WTC11 (cell line): ENCODE measurements at regions not wholly inside any gene's neighbourhood (a gene's known extent, or its start where the extent isn't known, plus 50 kb on each side); places are given as distances from the start of the nearest gene placed in this dataset.

ENCODE experiments used
- ATAC-seq: fragments of 200-7000 bp; cut with Tn5 transposase; 2 replicates; pipeline ENCODE4 v1.10.0; 2021; ENCODE audit warnings: mild to moderate bottlenecking, moderate library complexity
- CTCF ChIA-PET: fragments of 300-600 bp; sonication (Branson Sonifier 250); formaldehyde crosslinking; loops from one replicate; lab custom pipeline; 2021; ENCODE audit warnings: antibody characterized with exemption; lab: Charles Lee
- POLR2A ChIA-PET: fragments of 350-600 bp; sonication (Branson Sonifier 250); formaldehyde crosslinking; loops from one replicate; lab custom pipeline; 2021; ENCODE audit warnings: antibody characterized with exemption; lab: Charles Lee
- DNase-seq: peaks from one replicate; pipeline ENCODE4 v3.0.0; 2021; ENCODE audit warnings: low spot score
- H3K27ac Mint-ChIP-seq: 2 replicates; pipeline ENCODE4 v1.8.0; 2021; ENCODE audit warnings: mixed read lengths
- H3K27me3 Mint-ChIP-seq: 2 replicates; pipeline ENCODE4 v1.8.0; 2021; ENCODE audit warnings: low read depth, mild to moderate bottlenecking, moderate library complexity, mixed read lengths
- H3K36me3 Mint-ChIP-seq: 2 replicates; pipeline ENCODE4 v1.8.0; 2021; ENCODE audit warnings: mixed read lengths
- H3K4me1 Mint-ChIP-seq: 2 replicates; pipeline ENCODE4 v1.8.0; 2022; ENCODE audit warnings: mixed read lengths
- H3K4me3 Mint-ChIP-seq: 2 replicates; pipeline ENCODE4 v1.8.0; 2021; ENCODE audit warnings: mild to moderate bottlenecking, moderate library complexity, mixed read lengths
- H3K9me3 Mint-ChIP-seq: 2 replicates; pipeline ENCODE4 v1.8.0; 2021; ENCODE audit warnings: mixed read lengths
- CREM ChIP-seq: sonication (generic); formaldehyde crosslinking; IDR thresholded peaks from 2 replicates; pipeline ENCODE4 v1.8.1; 2022; ENCODE audit warnings: mild to moderate bottlenecking, missing genetic modification reagents, moderate library complexity
- ETV6 ChIP-seq: sonication (generic); formaldehyde crosslinking; IDR thresholded peaks from 2 replicates; pipeline ENCODE4 v1.8.1; 2022; ENCODE audit warnings: mild to moderate bottlenecking, missing genetic modification reagents
- FOXK1 ChIP-seq: sonication (generic); formaldehyde crosslinking; IDR thresholded peaks from 2 replicates; pipeline ENCODE4 v1.8.0; 2022; ENCODE audit warnings: mild to moderate bottlenecking, moderate library complexity, missing genetic modification reagents
- JAZF1 ChIP-seq: fragments of 250-450 bp; sonication (Bioruptor Pico); IDR thresholded peaks from 2 replicates; pipeline ENCODE4 v1.9.0; 2021; ENCODE audit warnings: moderate library complexity, mild to moderate bottlenecking, inconsistent platforms
- MXD4 ChIP-seq: fragments of 250-450 bp; sonication (Bioruptor Pico); IDR thresholded peaks from 2 replicates; pipeline ENCODE4 v1.8.0; 2021; ENCODE audit warnings: mild to moderate bottlenecking, moderate library complexity, borderline replicate concordance
- NFYB ChIP-seq: sonication (generic); formaldehyde crosslinking; conservative IDR thresholded peaks from 2 replicates; pipeline ENCODE4 v1.8.0; 2022; ENCODE audit warnings: low read depth, missing genetic modification reagents
- SOX15 ChIP-seq: fragments of 250-450 bp; sonication (Bioruptor Pico); IDR thresholded peaks from 2 replicates; pipeline ENCODE4 v1.9.0; 2021; ENCODE audit warnings: mild to moderate bottlenecking
- TCF7 ChIP-seq: sonication (generic); formaldehyde crosslinking; IDR thresholded peaks from 2 replicates; pipeline ENCODE4 v1.8.0; 2022; ENCODE audit warnings: mild to moderate bottlenecking, low read depth, missing genetic modification reagents, moderate library complexity
- TEAD1 ChIP-seq: sonication (generic); formaldehyde crosslinking; IDR thresholded peaks from 2 replicates; pipeline ENCODE4 v1.8.0; 2022; ENCODE audit warnings: mild to moderate bottlenecking, missing genetic modification reagents
- ZNF121 ChIP-seq: sonication (generic); formaldehyde crosslinking; IDR thresholded peaks from 2 replicates; pipeline ENCODE4 v1.8.0; 2023; ENCODE audit warnings: missing genetic modification reagents
- ZNF263 ChIP-seq: sonication (generic); formaldehyde crosslinking; IDR thresholded peaks from 2 replicates; pipeline ENCODE4 v1.8.1; 2022; ENCODE audit warnings: low read depth, mild to moderate bottlenecking, moderate library complexity, missing genetic modification reagents
- ZNF423 ChIP-seq: fragments of 250-450 bp; sonication (Bioruptor Pico); IDR thresholded peaks from 2 replicates; pipeline ENCODE4 v2.1.2; 2022; ENCODE audit warnings: mild to moderate bottlenecking, moderate library complexity
- TF ChIP-seq, protein P1 (sequence below): sonication (generic); formaldehyde crosslinking; IDR thresholded peaks from 2 replicates; pipeline ENCODE4 v1.8.0; 2023; ENCODE audit warnings: mild to moderate bottlenecking, missing genetic modification reagents
- TF ChIP-seq, protein P2 (sequence below): sonication (generic); formaldehyde crosslinking; IDR thresholded peaks from 2 replicates; pipeline ENCODE4 v1.8.1; 2023; ENCODE audit warnings: mild to moderate bottlenecking, moderate library complexity, missing genetic modification reagents
- TF ChIP-seq, protein P3 (sequence below): fragments of 250-450 bp; sonication (Bioruptor Pico); IDR thresholded peaks from 2 replicates; pipeline ENCODE4 v1.9.0; 2021; ENCODE audit warnings: mild to moderate bottlenecking, borderline replicate concordance
- TF ChIP-seq, protein P4 (sequence below): sonication (generic); formaldehyde crosslinking; IDR thresholded peaks from 2 replicates; pipeline ENCODE4 v1.8.0; 2022; ENCODE audit warnings: mild to moderate bottlenecking, missing genetic modification reagents
- TF ChIP-seq, protein P5 (sequence below): sonication (generic); formaldehyde crosslinking; IDR thresholded peaks from 2 replicates; pipeline ENCODE4 v1.8.0; 2022; ENCODE audit warnings: missing genetic modification reagents
- TF ChIP-seq, protein P6 (sequence below): fragments of 250-450 bp; sonication (Bioruptor Pico); IDR thresholded peaks from 2 replicates; pipeline ENCODE4 v1.8.0; 2021; ENCODE audit warnings: mild to moderate bottlenecking

DNA sequence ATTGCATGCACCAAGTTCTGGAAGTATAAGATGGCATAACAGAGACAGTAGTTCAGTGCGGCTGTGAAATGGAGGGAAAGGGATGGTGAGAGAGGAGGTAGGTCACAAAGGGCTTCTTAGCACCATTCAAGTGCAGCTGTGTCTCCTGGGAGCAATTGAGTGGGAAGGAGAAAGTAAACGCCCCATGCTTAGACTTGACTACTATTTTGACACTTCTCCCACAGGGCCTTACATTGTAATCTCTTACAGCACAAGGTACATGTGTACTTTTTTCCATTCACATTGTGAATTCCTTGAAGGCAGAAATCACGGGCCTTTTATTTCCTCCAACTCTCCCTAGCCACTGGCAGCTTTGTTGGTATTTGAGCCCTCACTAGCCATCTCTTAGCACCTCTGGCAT, 239.6 kb upstream of the FOXD3 start (continued):
- TF ChIP-seq, protein P1, sequence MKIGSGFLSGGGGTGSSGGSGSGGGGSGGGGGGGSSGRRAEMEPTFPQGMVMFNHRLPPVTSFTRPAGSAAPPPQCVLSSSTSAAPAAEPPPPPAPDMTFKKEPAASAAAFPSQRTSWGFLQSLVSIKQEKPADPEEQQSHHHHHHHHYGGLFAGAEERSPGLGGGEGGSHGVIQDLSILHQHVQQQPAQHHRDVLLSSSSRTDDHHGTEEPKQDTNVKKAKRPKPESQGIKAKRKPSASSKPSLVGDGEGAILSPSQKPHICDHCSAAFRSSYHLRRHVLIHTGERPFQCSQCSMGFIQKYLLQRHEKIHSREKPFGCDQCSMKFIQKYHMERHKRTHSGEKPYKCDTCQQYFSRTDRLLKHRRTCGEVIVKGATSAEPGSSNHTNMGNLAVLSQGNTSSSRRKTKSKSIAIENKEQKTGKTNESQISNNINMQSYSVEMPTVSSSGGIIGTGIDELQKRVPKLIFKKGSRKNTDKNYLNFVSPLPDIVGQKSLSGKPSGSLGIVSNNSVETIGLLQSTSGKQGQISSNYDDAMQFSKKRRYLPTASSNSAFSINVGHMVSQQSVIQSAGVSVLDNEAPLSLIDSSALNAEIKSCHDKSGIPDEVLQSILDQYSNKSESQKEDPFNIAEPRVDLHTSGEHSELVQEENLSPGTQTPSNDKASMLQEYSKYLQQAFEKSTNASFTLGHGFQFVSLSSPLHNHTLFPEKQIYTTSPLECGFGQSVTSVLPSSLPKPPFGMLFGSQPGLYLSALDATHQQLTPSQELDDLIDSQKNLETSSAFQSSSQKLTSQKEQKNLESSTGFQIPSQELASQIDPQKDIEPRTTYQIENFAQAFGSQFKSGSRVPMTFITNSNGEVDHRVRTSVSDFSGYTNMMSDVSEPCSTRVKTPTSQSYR = no peak
- TF ChIP-seq ZNF263 (CRISPR knock-in tag) (no peak), TEAD1 (CRISPR knock-in tag) (no peak), TCF7 (CRISPR knock-in tag) (no peak)
- TF ChIP-seq, protein P2, sequence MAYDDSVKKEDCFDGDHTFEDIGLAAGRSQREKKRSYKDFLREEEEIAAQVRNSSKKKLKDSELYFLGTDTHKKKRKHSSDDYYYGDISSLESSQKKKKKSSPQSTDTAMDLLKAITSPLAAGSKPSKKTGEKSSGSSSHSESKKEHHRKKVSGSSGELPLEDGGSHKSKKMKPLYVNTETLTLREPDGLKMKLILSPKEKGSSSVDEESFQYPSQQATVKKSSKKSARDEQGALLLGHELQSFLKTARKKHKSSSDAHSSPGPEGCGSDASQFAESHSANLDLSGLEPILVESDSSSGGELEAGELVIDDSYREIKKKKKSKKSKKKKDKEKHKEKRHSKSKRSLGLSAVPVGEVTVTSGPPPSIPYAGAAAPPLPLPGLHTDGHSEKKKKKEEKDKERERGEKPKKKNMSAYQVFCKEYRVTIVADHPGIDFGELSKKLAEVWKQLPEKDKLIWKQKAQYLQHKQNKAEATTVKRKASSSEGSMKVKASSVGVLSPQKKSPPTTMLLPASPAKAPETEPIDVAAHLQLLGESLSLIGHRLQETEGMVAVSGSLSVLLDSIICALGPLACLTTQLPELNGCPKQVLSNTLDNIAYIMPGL (CRISPR knock-in tag) = no peak
- TF ChIP-seq, protein P3, sequence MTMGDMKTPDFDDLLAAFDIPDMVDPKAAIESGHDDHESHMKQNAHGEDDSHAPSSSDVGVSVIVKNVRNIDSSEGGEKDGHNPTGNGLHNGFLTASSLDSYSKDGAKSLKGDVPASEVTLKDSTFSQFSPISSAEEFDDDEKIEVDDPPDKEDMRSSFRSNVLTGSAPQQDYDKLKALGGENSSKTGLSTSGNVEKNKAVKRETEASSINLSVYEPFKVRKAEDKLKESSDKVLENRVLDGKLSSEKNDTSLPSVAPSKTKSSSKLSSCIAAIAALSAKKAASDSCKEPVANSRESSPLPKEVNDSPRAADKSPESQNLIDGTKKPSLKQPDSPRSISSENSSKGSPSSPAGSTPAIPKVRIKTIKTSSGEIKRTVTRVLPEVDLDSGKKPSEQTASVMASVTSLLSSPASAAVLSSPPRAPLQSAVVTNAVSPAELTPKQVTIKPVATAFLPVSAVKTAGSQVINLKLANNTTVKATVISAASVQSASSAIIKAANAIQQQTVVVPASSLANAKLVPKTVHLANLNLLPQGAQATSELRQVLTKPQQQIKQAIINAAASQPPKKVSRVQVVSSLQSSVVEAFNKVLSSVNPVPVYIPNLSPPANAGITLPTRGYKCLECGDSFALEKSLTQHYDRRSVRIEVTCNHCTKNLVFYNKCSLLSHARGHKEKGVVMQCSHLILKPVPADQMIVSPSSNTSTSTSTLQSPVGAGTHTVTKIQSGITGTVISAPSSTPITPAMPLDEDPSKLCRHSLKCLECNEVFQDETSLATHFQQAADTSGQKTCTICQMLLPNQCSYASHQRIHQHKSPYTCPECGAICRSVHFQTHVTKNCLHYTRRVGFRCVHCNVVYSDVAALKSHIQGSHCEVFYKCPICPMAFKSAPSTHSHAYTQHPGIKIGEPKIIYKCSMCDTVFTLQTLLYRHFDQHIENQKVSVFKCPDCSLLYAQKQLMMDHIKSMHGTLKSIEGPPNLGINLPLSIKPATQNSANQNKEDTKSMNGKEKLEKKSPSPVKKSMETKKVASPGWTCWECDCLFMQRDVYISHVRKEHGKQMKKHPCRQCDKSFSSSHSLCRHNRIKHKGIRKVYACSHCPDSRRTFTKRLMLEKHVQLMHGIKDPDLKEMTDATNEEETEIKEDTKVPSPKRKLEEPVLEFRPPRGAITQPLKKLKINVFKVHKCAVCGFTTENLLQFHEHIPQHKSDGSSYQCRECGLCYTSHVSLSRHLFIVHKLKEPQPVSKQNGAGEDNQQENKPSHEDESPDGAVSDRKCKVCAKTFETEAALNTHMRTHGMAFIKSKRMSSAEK (CRISPR knock-in tag) = no peak

DNA sequence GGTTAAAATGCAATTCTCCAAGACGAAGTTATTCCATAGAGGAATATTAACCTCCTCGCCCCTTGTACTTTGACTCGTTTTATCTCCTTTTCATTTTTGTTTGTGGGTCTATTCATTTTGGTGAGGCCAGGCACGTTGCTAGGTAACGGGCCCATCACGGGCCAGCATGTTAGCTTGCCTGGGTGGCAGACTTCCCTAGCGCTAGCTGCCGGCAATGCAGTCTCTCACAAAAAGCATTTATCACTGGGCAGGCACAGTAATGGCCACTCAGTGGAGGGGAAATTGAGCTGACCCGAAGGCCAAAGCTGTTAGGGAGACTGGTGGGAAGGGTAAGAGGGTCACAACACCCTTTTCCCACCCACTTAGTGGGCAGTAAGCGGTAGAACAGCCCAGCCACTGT, 234.4 kb upstream of the FOXD3 start:
- H3K9me3 Mint-ChIP-seq = peaks cover 7% of the 10 kb centered on the region
- POLR2A ChIA-PET = no interaction called here
- CTCF ChIA-PET = interaction anchor here (0.5 to 2.1 kb wide), 12 partner anchors 9 to 234 kb away, joined by 3 to 18 read pairs (median 4); no protein-coding TSS in a partner anchor
- no peak overlapping the region for H3K4me3 Mint-ChIP-seq
- ATAC-seq = peak; percentile 100
- TF ChIP-seq, protein P4, sequence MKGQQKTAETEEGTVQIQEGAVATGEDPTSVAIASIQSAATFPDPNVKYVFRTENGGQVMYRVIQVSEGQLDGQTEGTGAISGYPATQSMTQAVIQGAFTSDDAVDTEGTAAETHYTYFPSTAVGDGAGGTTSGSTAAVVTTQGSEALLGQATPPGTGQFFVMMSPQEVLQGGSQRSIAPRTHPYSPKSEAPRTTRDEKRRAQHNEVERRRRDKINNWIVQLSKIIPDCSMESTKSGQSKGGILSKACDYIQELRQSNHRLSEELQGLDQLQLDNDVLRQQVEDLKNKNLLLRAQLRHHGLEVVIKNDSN = no peak
- peak; percentile 87 for TF ChIP-seq ZNF121
- H3K4me1 Mint-ChIP-seq = peaks cover 17% of the 10 kb centered on the region
- no peaks in the 10 kb centered on the region for H3K36me3 Mint-ChIP-seq
- H3K27me3 Mint-ChIP-seq = peaks cover 4% of the 10 kb centered on the region; the same call in 1 of the 2 replicates
- DNase-seq = peak; percentile 74
- 0 out of 2 replicates have a peak overlapping the region, but pooled peaks have one; percentile 62 for H3K27ac Mint-ChIP-seq

DNA sequence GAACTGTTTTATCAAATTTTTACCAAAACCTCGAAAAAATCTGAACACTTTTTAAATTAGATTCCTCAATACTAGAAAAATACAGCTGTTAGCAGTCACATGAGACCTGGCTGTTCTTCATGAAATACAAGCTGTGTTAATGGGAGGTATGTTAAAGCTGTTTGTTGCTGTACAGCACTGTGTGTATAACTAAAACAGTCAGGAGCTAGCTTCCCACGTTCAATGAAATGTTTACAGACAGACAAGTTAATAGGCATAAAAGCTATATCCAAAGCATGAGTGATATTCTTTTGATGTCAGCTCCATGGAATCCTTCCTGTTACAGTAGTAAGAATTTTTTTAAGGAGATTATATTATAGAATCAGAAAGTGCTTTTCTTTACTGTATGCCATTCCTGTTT, 223.2 kb upstream of the FOXD3 start:
- DNase-seq = no peak
- ChIA-PET POLR2A (no interaction called here), CTCF (interaction anchor here (0.7 to 2.0 kb wide), 3 partner anchors 11 to 109 kb away, joined by 3 to 5 read pairs (median 3); no protein-coding TSS in a partner anchor)
- H3K4me3 Mint-ChIP-seq = no peak overlapping the region
- peaks cover 4% of the 10 kb centered on the region; the same call in 1 of the 2 replicates for H3K27me3 Mint-ChIP-seq
- H3K27ac Mint-ChIP-seq = no peak overlapping the region
- no peaks in the 10 kb centered on the region for H3K9me3 Mint-ChIP-seq
- ATAC-seq = no peak
- H3K36me3 Mint-ChIP-seq = no peaks in the 10 kb centered on the region
- H3K4me1 Mint-ChIP-seq = peaks cover 10% of the 10 kb centered on the region
- TF ChIP-seq ZNF423 (CRISPR knock-in tag) (no peak), CREM (CRISPR knock-in tag) (no peak), MXD4 (CRISPR knock-in tag) (no peak), ETV6 (no peak), NFYB (CRISPR knock-in tag) (no peak), JAZF1 (CRISPR knock-in tag) (no peak), FOXK1 (CRISPR knock-in tag) (no peak), SOX15 (CRISPR knock-in tag) (no peak)
- TF ChIP-seq, protein P5, sequence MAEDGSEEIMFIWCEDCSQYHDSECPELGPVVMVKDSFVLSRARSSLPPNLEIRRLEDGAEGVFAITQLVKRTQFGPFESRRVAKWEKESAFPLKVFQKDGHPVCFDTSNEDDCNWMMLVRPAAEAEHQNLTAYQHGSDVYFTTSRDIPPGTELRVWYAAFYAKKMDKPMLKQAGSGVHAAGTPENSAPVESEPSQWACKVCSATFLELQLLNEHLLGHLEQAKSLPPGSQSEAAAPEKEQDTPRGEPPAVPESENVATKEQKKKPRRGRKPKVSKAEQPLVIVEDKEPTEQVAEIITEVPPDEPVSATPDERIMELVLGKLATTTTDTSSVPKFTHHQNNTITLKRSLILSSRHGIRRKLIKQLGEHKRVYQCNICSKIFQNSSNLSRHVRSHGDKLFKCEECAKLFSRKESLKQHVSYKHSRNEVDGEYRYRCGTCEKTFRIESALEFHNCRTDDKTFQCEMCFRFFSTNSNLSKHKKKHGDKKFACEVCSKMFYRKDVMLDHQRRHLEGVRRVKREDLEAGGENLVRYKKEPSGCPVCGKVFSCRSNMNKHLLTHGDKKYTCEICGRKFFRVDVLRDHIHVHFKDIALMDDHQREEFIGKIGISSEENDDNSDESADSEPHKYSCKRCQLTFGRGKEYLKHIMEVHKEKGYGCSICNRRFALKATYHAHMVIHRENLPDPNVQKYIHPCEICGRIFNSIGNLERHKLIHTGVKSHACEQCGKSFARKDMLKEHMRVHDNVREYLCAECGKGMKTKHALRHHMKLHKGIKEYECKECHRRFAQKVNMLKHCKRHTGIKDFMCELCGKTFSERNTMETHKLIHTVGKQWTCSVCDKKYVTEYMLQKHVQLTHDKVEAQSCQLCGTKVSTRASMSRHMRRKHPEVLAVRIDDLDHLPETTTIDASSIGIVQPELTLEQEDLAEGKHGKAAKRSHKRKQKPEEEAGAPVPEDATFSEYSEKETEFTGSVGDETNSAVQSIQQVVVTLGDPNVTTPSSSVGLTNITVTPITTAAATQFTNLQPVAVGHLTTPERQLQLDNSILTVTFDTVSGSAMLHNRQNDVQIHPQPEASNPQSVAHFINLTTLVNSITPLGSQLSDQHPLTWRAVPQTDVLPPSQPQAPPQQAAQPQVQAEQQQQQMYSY (CRISPR knock-in tag) = no peak
- TF ChIP-seq, protein P4 = no peak
- TF ChIP-seq, protein P6, sequence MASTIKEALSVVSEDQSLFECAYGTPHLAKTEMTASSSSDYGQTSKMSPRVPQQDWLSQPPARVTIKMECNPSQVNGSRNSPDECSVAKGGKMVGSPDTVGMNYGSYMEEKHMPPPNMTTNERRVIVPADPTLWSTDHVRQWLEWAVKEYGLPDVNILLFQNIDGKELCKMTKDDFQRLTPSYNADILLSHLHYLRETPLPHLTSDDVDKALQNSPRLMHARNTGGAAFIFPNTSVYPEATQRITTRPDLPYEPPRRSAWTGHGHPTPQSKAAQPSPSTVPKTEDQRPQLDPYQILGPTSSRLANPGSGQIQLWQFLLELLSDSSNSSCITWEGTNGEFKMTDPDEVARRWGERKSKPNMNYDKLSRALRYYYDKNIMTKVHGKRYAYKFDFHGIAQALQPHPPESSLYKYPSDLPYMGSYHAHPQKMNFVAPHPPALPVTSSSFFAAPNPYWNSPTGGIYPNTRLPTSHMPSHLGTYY (CRISPR knock-in tag) = no peak
